H1 (cell line): ENCODE measurements at regions not wholly inside any gene's neighbourhood (a gene's known extent, or its start where the extent isn't known, plus 50 kb on each side); places are given as distances from the start of the nearest gene placed in this dataset.

Experiments used
- CHD7 ChIP-seq: fragments of 300-600 bp; sonication (generic); IDR thresholded peaks from 2 replicates; pipeline ENCODE4 v1.7.1; 2012; ENCODE audit warnings: low read length, moderate library complexity, mild to moderate bottlenecking, inconsistent platforms; ENCODE audit not compliant: insufficient replicate concordance
- SIN3A ChIP-seq, 2 experiments: IDR thresholded peaks in 1 of 2; conservative IDR thresholded peaks in 1 of 2; 2 replicates each; pipeline ENCODE4 v1.6.1; 2011 to 2012; ENCODE audit warnings: low read length in 2 of 2, improper control_type of control experiment in 1 of 2, low read depth in 1 of 2, mild to moderate bottlenecking in 1 of 2
- SP2 ChIP-seq: IDR thresholded peaks from 2 replicates; pipeline ENCODE4 v1.6.1; 2012; ENCODE audit warnings: mild to moderate bottlenecking, low read length, inconsistent platforms
- SUZ12 ChIP-seq: fragments of 200-600 bp; sonication (generic); IDR thresholded peaks from 2 replicates; pipeline ENCODE4 v1.6.1; 2012; ENCODE audit warnings: mild to moderate bottlenecking, inconsistent platforms, low read length, moderate library complexity, mixed read lengths
- TAF7 ChIP-seq: optimal IDR thresholded peaks from 2 replicates; pipeline ENCODE3; 2011; ENCODE audit warnings: low read depth, mild to moderate bottlenecking, inconsistent platforms, low read length, moderate library complexity, borderline replicate concordance

- TF ChIP-seq CHD7, result no peak
- TF ChIP-seq TAF7, result no peak
- no peak for TF ChIP-seq SUZ12
- TF ChIP-seq SP2, result no peak
- TF ChIP-seq SIN3A (conservative IDR thresholded peaks at IDR 0.05 in 1 of 2, IDR thresholded peaks at IDR 0.05 in 1 of 2; ENCODE audit: low read depth in 1 of 2, low read length in 2 of 2), result no peak
Observed at GRCh38 chr18:47749600-47749973, 180.9 kb downstream of the SMAD2 start (continued).
